Trophoblast cell (in vitro differentiated cells and primary cell): ENCODE measurements at regions not wholly inside any gene's neighbourhood (a gene's known extent, or its start where the extent isn't known, plus 50 kb on each side); places are given as distances from the start of the nearest gene placed in this dataset.

ENCODE experiments used
- DNase-seq, 2 donors: peaks; one replicate each; pipeline ENCODE4 v3.0.0-alpha.2; 2016
- H2AFZ ChIP-seq: 2 replicates; pipeline ENCODE4 v1.6.1; 2013; ENCODE audit warnings: low read length, moderate library complexity, mild to moderate bottlenecking; ENCODE audit not compliant: insufficient read depth, poor library complexity
- H2AK5ac ChIP-seq: 2 replicates; pipeline ENCODE4 v1.6.1; 2013; ENCODE audit warnings: mild to moderate bottlenecking, low read length
- H2BK120ac ChIP-seq: 2 replicates; pipeline ENCODE4 v1.6.1; 2013; ENCODE audit warnings: low read length, mild to moderate bottlenecking, moderate library complexity; ENCODE audit not compliant: insufficient read depth, poor library complexity
- H2BK12ac ChIP-seq: 2 replicates; pipeline ENCODE4 v1.6.1; 2013; ENCODE audit warnings: mild to moderate bottlenecking, low read length, moderate library complexity
- H2BK5ac ChIP-seq: 2 replicates; pipeline ENCODE4 v1.6.1; 2013; ENCODE audit warnings: low read length, low read depth, moderate library complexity, mild to moderate bottlenecking; ENCODE audit not compliant: poor library complexity
- H3K14ac ChIP-seq: 2 replicates; pipeline ENCODE4 v1.6.1; 2013; ENCODE audit warnings: mild to moderate bottlenecking, low read length
- H3K18ac ChIP-seq: 2 replicates; pipeline ENCODE4 v1.6.1; 2013; ENCODE audit warnings: mild to moderate bottlenecking, low read length
- H3K23ac ChIP-seq: 2 replicates; pipeline ENCODE4 v1.6.1; 2013; ENCODE audit warnings: low read length
- H3K27ac ChIP-seq: 2 replicates; pipeline ENCODE4 v1.5.1; 2013; ENCODE audit warnings: low read depth, mild to moderate bottlenecking, inconsistent platforms, low read length, moderate library complexity
- H3K27me3 ChIP-seq: 2 replicates; pipeline ENCODE4 v1.6.1; 2013; ENCODE audit warnings: inconsistent platforms, mild to moderate bottlenecking, low read length, moderate library complexity; ENCODE audit not compliant: insufficient read depth
- H3K36me3 ChIP-seq, 2 experiments: 1 replicate in 1 of 2; 2 replicates in 1 of 2; pipeline ENCODE4 v1.6.1; 2013; ENCODE audit warnings: low read length in 2 of 2, mild to moderate bottlenecking in 2 of 2, moderate library complexity in 1 of 2; ENCODE audit not compliant: insufficient read depth in 2 of 2, control insufficient read depth in 1 of 2
- H3K4ac ChIP-seq: 2 replicates; pipeline ENCODE4 v1.6.1; 2013; ENCODE audit warnings: low read depth, mild to moderate bottlenecking, low read length, moderate library complexity
- H3K4me1 ChIP-seq, 2 experiments: 1 replicate in 1 of 2; 2 replicates in 1 of 2; pipeline ENCODE4 v1.6.1; 2013; ENCODE audit warnings: low read length in 2 of 2, mild to moderate bottlenecking in 2 of 2, moderate library complexity in 1 of 2; ENCODE audit not compliant: insufficient read depth in 2 of 2, control insufficient read depth in 1 of 2
- H3K4me2 ChIP-seq: 2 replicates; pipeline ENCODE4 v1.6.1; 2013; ENCODE audit warnings: inconsistent platforms, mild to moderate bottlenecking, low read length, moderate library complexity
- H3K4me3 ChIP-seq: 2 replicates; pipeline ENCODE4 v1.5.1; 2013; ENCODE audit warnings: mild to moderate bottlenecking, low read depth, low read length, inconsistent platforms
- H3K79me1 ChIP-seq: one replicate; pipeline ENCODE4 v1.6.1; 2013; ENCODE audit warnings: low read length
- H3K79me2 ChIP-seq: 2 replicates; pipeline ENCODE4 v1.6.1; 2013; ENCODE audit warnings: low read length, mild to moderate bottlenecking; ENCODE audit not compliant: control insufficient read depth, insufficient read depth, poor library complexity
- H3K9ac ChIP-seq: 2 replicates; pipeline ENCODE4 v1.6.1; 2013; ENCODE audit warnings: mild to moderate bottlenecking, low read length
- H3K9me3 ChIP-seq: 2 replicates; pipeline ENCODE4 v1.6.1; 2013; ENCODE audit warnings: low read depth, mild to moderate bottlenecking, control low read depth, inconsistent platforms, low read length; ENCODE audit not compliant: insufficient read depth
- H4K12ac ChIP-seq: 2 replicates; pipeline ENCODE4 v1.6.1; 2013; ENCODE audit warnings: low read depth, mild to moderate bottlenecking, low read length, moderate library complexity
- H4K8ac ChIP-seq: 2 replicates; pipeline ENCODE4 v1.6.1; 2013; ENCODE audit warnings: low read depth, mild to moderate bottlenecking, low read length, moderate library complexity
- H4K91ac ChIP-seq: one replicate; pipeline ENCODE4 v1.6.1; 2013; ENCODE audit warnings: low read depth, mild to moderate bottlenecking, low read length, moderate library complexity
- WGBS: extraction: QIAGEN DNeasy Blood & Tissue Kit; methylation state at CpG from one replicate; pipeline ENCODE4 v1.1.7; 2013; ENCODE audit warnings: missing lambda C conversion rate; ENCODE audit not compliant: insufficient read length, insufficient coverage; ENCODE audit errors: extremely low coverage; 5-methylcytosine and 5-hydroxymethylcytosine counted together

- Histone ChIP-seq H4K8ac (no peak overlapping the region), H3K4me3 (no peak overlapping the region), H3K9ac (no peak overlapping the region), H2BK120ac (no peak overlapping the region), H3K27ac (no peak overlapping the region), H3K4ac (no peak overlapping the region), H2BK12ac (no peak overlapping the region), H2AFZ (no peak overlapping the region), H3K18ac (no peak overlapping the region), H3K14ac (no peak overlapping the region), H3K4me2 (no peak overlapping the region), H3K27me3 (no peaks in the 10 kb centered on the region), H3K23ac (no peak overlapping the region), H2BK5ac (peak overlapping the region; percentile 57), H4K91ac (no peak overlapping the region), H3K4me1 (peaks cover 8 to 12% of the 10 kb centered on the region in 2 experiments), H3K9me3 (peaks cover 2% of the 10 kb centered on the region), H2AK5ac (no peak overlapping the region), H4K12ac (no peak overlapping the region), H3K79me1 (no peaks in the 10 kb centered on the region), H3K36me3 (no peaks in the 10 kb centered on the region), H3K79me2 (no peaks in the 10 kb centered on the region)
- WGBS = no CpG with 5 or more reads among the region's 3 CpGs
- no peak for DNase-seq
Observed at GRCh38 chr6:109304284-109305015, 77.8 kb downstream of the CD164 start.

- no peak overlapping the region for H4K12ac ChIP-seq
- peaks cover 8 to 15% of the 10 kb centered on the region in 2 experiments for H3K4me1 ChIP-seq
- H4K91ac ChIP-seq = no peak overlapping the region
- no CpG with 5 or more reads among the region's 6 CpGs for WGBS
- H3K27me3 ChIP-seq = no peaks in the 10 kb centered on the region
- H2BK120ac ChIP-seq = no peak overlapping the region
- H3K14ac ChIP-seq = no peak overlapping the region
- no peak overlapping the region for H2AFZ ChIP-seq
- H3K27ac ChIP-seq = peak overlapping the region; percentile 51
- H2AK5ac ChIP-seq = no peak overlapping the region
- H3K23ac ChIP-seq = no peak overlapping the region
- H3K4me3 ChIP-seq = no peak overlapping the region
- H3K9me3 ChIP-seq = peaks cover 2% of the 10 kb centered on the region
- H3K18ac ChIP-seq = no peak overlapping the region
- no peak overlapping the region for H2BK5ac ChIP-seq
- no peak overlapping the region for H2BK12ac ChIP-seq
- no peak overlapping the region for H3K4me2 ChIP-seq
- H3K36me3 ChIP-seq = no peaks in the 10 kb centered on the region
- DNase-seq = peak; percentile 75 to 89
- no peak overlapping the region for H3K4ac ChIP-seq
- H4K8ac ChIP-seq = no peak overlapping the region
- H3K79me2 ChIP-seq = no peaks in the 10 kb centered on the region
- H3K9ac ChIP-seq = no peak overlapping the region
- H3K79me1 ChIP-seq = no peaks in the 10 kb centered on the region
Observed at GRCh38 chr6:109303640-109304283, 78.5 kb downstream of the CD164 start.

GRCh38 chr6:109303164-109303563 lies 79.1 kb downstream of the CD164 start:
- no peak overlapping the region for H3K4me2 ChIP-seq
- no peak overlapping the region for H4K8ac ChIP-seq
- no peaks in the 10 kb centered on the region for H3K27me3 ChIP-seq
- H2BK120ac ChIP-seq = no peak overlapping the region
- peaks cover 8 to 15% of the 10 kb centered on the region in 2 experiments for H3K4me1 ChIP-seq
- peak; percentile 25 to 77 for DNase-seq
- H3K4ac ChIP-seq = no peak overlapping the region
- H3K27ac ChIP-seq = no peak overlapping the region
- H3K79me2 ChIP-seq = no peaks in the 10 kb centered on the region
- no peak overlapping the region for H3K18ac ChIP-seq
- no peak overlapping the region for H2BK12ac ChIP-seq
- H3K9me3 ChIP-seq = peaks cover 1% of the 10 kb centered on the region
- no peak overlapping the region for H2AK5ac ChIP-seq
- no peak overlapping the region for H3K14ac ChIP-seq
- no peak overlapping the region for H4K12ac ChIP-seq
- H2BK5ac ChIP-seq = no peak overlapping the region
- WGBS = no CpG with 5 or more reads among the region's 4 CpGs
- no peak overlapping the region for H3K4me3 ChIP-seq
- no peak overlapping the region for H4K91ac ChIP-seq
- no peak overlapping the region for H2AFZ ChIP-seq
- no peaks in the 10 kb centered on the region for H3K36me3 ChIP-seq
- no peak overlapping the region for H3K23ac ChIP-seq
- H3K9ac ChIP-seq = no peak overlapping the region
- no peaks in the 10 kb centered on the region for H3K79me1 ChIP-seq

- Histone ChIP-seq H2AFZ (no peak overlapping the region), H4K91ac (no peak overlapping the region), H3K4me2 (no peak overlapping the region), H3K18ac (no peak overlapping the region), H3K9me3 (no peaks in the 10 kb centered on the region), H3K4ac (no peak overlapping the region), H2BK12ac (peak overlapping the region; percentile 68), H3K36me3 (no peaks in the 10 kb centered on the region), H3K79me1 (no peaks in the 10 kb centered on the region), H2AK5ac (peak overlapping the region; percentile 50), H4K8ac (no peak overlapping the region), H3K23ac (no peak overlapping the region), H3K9ac (no peak overlapping the region), H3K27ac (no peak overlapping the region), H3K4me1 (peaks cover 8 to 12% of the 10 kb centered on the region in 2 experiments), H3K4me3 (no peak overlapping the region), H3K27me3 (no peaks in the 10 kb centered on the region), H2BK5ac (no peak overlapping the region), H4K12ac (no peak overlapping the region), H3K79me2 (no peaks in the 10 kb centered on the region), H2BK120ac (no peak overlapping the region), H3K14ac (no peak overlapping the region)
- no CpG with 5 or more reads among the region's 4 CpGs for WGBS
- peak; percentile 45 to 70 for DNase-seq
Observed at GRCh38 chr6:109302176-109302575, 80.1 kb downstream of the CD164 start.
